ENCODE measurements at regions not wholly inside any gene's neighbourhood (a gene's known extent, or its start where the extent isn't known, plus 50 kb on each side); places are given as distances from the start of the nearest gene placed in this dataset.
"Not testable (repeated sequence)": the region's sequence is repeated elsewhere in the genome, so short reads cannot be mapped to it uniquely, and the experiment has no call there.

DNA sequence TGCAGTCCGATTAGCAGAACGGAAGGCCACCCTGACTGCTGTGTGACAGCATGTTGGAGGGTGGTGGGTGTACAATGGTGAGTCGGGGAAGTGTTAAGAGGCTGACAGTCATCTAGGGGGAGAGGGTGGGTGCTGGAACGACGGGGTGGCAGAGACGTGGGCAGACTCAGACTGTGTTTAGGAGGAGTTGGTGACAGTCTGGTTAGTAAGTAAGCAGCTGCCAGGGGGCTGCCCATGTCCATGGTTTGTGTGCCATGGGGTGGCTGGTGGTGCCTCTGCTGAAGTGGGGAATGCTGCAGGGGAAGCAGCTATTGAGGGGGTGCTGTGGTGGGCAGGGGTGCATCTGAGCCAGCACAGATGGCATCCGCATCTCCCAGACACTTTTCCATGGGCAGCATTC, 51.3 kb upstream of the BOD1 start:
- DNase-seq (ENCODE audit: low read depth in 4 of 4, low spot score in 3 of 4) = no peak

- no peak for DNase-seq (ENCODE audit: low read depth in 4 of 4, low spot score in 3 of 4)
Measured at GRCh38 chr5:173668245-173668800, 51.9 kb upstream of the BOD1 start.

DNA sequence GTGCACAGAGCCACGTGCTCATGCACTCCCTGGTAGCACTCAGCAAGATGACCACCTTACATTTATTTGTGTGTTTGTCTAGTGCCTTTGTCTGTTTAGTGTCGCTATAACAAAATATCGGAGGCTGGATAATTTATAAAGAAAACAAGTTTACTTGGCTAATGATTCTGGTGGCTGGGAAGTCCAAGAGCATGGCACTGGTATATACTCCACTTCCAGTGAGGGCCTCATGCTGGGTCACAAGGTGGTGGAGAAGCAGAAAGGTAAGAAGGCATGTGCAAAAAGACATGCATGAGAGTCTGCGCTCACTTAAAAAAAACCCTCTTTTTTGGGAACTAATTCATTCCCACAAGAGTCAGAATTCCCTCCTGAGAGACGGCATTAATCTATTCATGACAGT, 52.5 kb upstream of the BOD1 start:
- DNase-seq (ENCODE audit: low read depth in 4 of 4, low spot score in 3 of 4) = no peak

DNA sequence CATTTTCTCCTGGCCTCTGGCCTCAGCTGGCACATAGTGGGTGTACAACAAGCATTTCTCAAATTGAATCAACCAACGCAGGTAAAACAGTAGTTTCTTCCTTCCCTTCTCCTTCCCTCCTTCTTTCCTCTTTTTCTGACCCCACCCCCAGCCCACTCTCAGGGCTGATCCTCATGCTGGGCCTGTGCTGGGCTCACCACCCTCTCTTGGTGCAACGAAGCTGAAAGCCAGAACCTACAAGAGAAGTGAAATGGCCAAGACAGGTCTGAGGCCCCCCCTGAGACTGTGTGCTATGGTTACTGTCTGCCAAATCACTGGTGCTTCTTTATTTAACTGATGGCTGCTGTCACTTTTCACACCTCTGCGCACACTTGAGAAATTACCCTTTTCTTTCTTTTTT, 53.0 kb upstream of the BOD1 start:
- no peak for DNase-seq (ENCODE audit: low read depth in 4 of 4, low spot score in 3 of 4)

DNA sequence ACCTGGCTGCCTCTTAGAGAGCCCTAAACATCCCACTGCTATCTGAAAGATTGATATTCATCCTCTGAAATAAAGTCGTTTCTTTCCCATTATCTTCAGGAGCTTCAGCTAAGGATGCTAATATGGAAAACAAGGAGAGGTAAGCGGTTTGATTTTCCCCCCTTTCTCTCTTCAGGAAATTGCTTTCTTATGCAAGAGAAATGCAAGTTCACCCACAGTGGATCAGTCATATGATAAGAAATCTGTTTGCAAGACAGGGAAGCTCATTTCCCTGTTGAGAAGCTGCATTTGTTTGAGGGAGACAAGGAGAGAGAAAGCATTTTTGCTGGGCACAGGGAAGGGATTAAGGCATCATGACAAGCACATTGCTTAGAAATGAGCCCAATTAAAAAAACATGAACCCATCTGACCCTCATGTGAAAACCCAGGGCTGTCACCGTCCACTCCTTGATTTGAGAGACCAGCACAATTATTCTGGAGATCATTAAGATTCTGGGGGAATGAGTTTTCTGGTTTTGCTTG, 53.7 kb upstream of the BOD1 start:
- no peak for DNase-seq (ENCODE audit: low read depth in 4 of 4, low spot score in 3 of 4)

GRCh38 chr5:173670791-173671120, 54.3 kb upstream of the BOD1 start:
- DNase-seq (ENCODE audit: low read depth in 4 of 4, low spot score in 3 of 4) = no peak

GRCh38 chr5:173671121-173671949, 54.9 kb upstream of the BOD1 start:
- DNase-seq (ENCODE audit: low read depth in 4 of 4, low spot score in 3 of 4) = no peak

- DNase-seq (ENCODE audit: low read depth in 4 of 4, low spot score in 3 of 4) = no peak
Measured at GRCh38 chr5:173672166-173672565, 55.7 kb upstream of the BOD1 start.

DNA sequence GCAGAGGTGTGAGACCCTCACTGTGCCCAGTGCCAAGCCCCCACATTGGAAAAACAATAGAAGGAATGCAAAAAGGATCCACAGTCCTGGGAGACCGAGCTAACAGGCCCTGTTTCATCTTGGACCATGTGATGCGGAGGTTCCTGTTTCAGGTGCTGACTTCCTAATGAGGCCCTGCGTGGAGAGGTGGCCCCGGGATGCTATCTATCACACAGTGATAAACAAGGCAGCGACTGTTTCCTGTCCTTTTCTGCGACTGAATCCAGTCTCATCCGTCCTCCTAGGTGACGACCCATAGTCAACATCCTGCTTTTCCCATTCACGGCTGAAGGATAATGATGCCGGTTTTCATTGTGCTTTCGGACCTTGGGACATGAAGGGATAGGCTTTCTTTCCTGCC, 56.4 kb upstream of the BOD1 start:
- no peak for DNase-seq (ENCODE audit: low read depth in 4 of 4, low spot score in 3 of 4)

GRCh38 chr5:173673295-173674101, 57.0 kb upstream of the BOD1 start:
- no peak for DNase-seq (ENCODE audit: low read depth in 4 of 4, low spot score in 3 of 4)

- no peak for DNase-seq (ENCODE audit: low read depth in 4 of 4, low spot score in 3 of 4)
Measured at GRCh38 chr5:173675287-173675996, 59.0 kb upstream of the BOD1 start.

DNA sequence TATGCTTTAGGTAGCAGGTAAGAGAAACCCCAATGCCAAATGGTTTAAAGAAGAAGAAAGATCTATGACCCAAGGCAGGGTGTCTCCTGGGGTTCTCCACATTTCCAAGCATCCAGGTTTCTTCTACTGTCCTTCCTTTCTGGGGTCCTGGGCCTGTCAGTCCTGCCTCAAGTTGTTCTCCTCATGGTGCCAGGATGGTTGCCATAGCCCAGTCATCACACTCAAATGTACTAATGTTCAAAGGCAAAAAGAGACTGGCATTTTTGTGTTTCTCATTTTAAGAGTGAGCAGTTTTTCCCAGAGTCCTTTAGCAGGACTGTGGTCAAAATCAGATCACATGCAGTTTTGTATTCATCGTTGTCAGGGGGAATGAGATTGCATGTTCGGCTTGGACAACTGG, 59.9 kb upstream of the BOD1 start:
- no peak for DNase-seq (ENCODE audit: low read depth in 4 of 4, low spot score in 3 of 4)

- no peak for DNase-seq (ENCODE audit: low read depth in 4 of 4, low spot score in 3 of 4)
Measured at GRCh38 chr5:173677125-173677672, 60.7 kb upstream of the BOD1 start.

DNA sequence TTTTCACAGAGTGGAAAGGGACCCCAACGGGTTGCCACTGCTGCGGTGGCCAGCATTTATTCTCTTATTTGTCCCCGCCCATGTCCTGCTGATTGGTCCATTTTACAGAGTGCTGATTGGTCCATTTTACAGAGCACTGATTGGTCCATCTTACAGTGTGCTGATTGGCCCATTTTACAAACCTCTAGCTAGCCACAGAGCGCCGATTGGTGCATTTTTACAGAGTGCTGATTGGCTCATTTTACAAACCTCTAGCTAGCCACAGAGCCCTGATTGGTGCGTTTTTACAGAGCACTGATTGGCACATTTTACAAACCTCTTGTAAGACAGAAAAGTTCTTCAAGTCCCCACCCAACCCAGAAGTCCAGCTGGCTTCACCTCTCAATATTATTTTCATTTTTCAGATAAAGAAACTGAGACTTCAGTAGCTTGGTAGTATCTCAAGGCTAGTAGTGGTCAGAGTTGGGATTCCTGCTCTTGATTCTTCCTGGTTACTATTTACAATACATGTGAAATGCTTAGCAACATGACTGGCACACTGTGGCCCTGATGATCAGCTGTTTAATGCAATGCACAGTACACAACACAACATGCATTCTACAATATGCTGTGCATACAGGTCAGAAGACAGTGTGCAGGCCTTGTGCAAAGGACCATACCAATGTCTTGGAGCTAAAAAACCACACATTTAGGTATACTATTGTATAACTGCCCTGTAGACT, 63.6 kb upstream of the BOD1 start:
- DNase-seq (ENCODE audit: low read depth in 4 of 4, low spot score in 3 of 4) = no peak

DNA sequence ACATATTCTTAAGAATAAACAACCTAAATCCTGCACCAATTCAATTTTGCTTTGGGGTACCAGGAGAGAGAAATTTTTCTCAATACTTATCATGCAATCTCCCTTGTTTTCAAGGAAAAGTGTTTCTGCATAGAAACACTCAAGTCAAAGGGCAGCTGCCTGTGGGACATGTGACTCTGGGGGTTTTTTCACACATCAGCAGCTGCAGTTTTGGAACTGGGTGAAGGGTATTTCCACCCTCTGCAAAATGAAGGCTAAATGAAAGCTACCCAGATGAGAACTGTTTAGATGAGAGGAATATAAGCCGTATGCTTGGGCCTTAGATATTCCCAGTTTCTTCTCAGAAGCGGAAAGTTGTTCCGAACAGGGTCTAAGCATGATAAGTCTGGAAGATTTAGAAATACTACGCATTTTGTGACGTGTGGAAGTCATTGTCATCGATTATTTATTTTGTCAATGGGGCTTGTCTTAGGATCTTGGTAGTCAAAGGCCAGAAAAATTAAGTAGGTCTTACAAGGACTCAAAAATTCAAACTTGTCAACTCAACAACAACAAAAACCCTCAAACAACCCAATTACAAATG, 64.3 kb upstream of the BOD1 start:
- DNase-seq (ENCODE audit: low read depth in 4 of 4, low spot score in 3 of 4) = no peak

GRCh38 chr5:173682313-173682712, 65.9 kb upstream of the BOD1 start:
- DNase-seq (ENCODE audit: low read depth in 4 of 4, low spot score in 3 of 4) = no peak

GRCh38 chr5:173684535-173684934, 68.1 kb upstream of the BOD1 start:
- not testable (repeated sequence) for DNase-seq (ENCODE audit: low read depth in 4 of 4, low spot score in 3 of 4)

- no peak for DNase-seq (ENCODE audit: low read depth in 4 of 4, low spot score in 3 of 4)
Measured at GRCh38 chr5:173686950-173687349, 70.5 kb upstream of the BOD1 start.

- no peak for DNase-seq (ENCODE audit: low read depth in 4 of 4, low spot score in 3 of 4)
Measured at GRCh38 chr5:173688703-173689102, 72.3 kb upstream of the BOD1 start.
